Left kidney (tissue), 1 donor: ENCODE measurements at regions not wholly inside any gene's neighbourhood (a gene's known extent, or its start where the extent isn't known, plus 50 kb on each side); places are given as distances from the start of the nearest gene placed in this dataset.

Experiments used
- DNase-seq: peaks from one replicate; pipeline ENCODE4 v3.0.0-alpha.2; 2013

DNA sequence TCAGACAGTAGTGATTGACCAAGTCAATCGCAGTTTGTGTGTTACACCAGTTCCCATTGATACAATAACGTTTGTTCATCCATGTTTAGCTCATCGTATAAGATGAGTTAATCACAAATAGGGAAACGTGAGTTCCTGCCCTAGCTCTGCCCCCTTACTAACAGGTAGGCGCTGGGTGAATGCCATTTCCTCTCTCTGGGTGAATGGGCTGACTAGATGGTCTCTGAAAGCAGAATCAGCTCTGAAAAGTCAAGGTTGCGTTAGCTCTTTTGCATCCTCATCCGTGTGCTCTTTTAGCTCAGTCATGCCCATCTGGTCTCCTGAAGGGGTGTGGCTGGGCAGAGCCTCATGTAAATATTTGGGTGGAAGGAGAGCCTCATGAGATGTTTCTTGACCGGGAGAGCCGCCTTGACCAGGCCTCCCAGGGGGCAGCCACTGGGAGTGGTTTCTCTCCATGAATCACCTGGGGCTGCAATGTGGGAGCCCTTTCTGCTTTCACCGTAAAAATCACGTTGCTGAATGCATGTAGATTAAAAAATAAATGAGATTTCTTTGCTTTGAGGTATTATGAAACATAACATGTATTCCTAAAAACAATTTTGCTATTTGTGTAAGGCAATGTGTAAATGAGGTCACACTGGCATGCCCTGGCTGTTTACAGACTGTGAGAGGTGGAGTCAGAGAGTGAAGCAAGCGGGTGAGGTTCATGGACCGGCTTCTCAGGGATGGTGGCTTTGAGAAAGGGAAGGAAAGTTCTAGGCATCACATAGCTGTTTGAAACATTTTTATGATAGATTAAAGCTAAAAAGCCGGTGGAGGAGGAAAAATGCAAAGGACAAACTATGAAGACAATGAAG lies 108.4 kb upstream of the RASGRP1 start:
- DNase-seq, result no peak

GRCh38 chr15:38674448-38674847 lies 109.8 kb upstream of the RASGRP1 start:
- DNase-seq, result no peak

DNA sequence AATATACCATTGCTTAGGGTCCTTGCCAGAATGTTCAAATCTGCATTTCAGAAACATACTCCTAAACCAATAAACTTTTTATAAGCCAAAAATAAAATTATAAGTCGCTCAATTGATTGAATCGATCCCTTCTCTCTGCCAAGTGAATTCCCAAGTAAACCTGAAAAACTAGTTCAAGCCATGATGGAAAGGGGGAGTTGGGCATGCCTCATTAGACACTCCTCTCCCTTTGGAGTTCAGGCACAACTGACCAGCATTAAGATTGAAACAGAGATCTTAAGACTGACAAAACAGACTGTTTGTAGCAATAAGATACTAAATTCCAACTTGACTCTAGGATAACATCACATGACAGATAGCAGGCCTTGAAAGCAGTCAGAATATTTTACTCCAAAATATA lies 113.7 kb upstream of the RASGRP1 start:
- no peak for DNase-seq

DNA sequence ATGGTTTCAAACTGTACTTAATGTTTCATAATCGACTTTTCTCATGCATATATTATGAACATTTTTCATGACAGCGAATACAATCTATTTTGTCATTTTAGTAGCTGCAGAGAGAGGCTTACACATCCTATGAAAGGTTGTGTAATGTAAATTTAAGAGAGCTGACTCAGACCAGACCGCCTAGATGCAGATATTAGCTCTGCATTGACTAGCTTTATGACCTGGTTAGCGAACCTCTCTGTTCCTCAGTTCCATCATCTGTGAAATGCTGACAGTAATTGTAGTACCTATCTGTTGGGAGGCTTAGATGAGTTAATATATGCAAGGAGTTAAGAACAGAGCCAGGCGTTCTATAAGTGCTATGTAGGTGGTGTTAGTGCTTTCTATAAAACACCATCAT lies 116.2 kb upstream of the RASGRP1 start:
- no peak for DNase-seq

DNA sequence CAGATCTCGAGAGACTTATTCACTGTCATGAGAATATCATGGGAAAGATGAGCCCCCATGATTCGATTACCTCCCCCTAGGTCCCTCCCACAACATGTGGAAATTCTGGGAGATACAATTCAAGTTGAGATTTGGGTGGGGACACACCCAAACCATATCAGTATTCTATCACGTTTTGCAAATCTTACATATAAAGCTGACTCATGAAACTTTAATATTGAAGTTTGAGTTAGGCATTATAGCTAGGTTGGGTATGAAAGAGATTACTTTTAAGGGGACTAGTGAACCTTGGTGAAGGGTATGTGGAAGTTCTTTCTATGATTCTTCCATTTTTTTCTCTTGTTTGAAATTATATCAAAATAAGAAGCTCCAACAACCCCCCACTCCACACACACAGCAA lies 117.7 kb upstream of the RASGRP1 start:
- no peak for DNase-seq

- DNase-seq, result no peak
Observed at GRCh38 chr15:38682861-38683260, 118.2 kb upstream of the RASGRP1 start.

DNA sequence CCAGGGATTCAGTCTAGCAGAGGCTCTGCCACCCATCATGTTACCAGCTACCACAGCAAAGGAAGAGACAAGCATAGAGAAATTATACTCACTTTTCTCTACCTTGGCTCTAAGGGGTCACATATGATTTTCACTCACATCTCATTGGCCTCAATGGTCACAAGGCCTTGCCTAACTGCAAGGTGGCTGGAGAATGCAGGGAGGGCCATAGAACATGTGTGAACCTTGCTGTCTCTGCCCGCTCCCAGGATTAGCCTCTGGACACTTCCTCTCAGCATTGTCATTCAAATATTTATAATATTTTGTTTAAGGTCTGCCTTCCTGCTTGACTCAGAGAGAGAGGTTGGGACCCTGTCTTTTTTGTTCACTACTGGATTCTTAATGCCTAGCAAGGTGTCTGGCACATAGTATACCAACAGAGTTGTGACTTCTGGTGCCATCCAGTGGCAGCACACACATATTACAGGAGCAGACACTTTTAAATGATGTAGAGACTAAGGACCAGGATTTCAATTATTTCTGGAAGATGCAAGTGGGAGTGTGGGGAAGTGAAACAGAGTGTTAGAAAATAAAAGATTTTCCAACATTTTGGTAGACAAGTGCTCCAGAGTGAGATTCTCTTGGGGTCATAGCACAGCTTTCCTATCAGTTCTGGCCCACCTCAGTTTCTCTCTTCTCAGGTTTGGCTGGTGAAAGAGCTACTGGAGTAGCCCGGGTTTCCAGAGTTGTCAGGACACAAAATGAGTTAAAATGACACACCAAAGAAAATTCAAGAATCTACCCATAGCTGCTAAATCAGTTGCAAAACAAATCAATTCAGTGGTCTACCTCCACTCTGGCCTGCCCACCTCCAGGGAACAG lies 119.0 kb upstream of the RASGRP1 start:
- DNase-seq, result peak; percentile 55

DNA sequence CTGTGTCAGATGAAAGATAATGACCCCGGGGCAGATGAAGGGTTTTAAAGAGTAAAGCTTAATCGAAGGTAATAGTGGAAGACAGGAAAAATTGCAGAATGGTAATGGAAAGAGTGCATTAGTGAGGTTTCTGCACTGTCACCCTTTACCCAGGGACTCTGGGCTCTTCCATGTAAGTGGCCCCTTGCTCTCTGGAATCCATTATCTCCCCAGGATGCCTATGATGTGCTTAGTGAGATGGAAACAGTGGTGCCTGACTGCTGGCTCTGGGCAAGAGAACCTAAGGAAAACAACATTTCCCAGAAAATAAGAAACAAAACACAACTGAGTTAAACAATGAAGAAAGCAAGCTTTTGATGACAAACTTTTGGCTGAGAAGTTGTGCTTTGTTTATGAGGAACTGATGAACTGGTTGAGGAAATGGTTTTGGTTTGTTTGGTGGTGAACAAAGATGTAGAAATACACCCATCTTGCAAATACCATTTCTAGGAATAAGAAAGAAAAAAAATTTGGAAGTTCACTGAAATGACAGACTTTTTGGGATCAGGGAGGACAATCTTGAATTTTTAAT lies 119.9 kb upstream of the RASGRP1 start:
- no peak for DNase-seq

- no peak for DNase-seq
Observed at GRCh38 chr15:38685686-38686339, 121.2 kb upstream of the RASGRP1 start.

- DNase-seq, result no peak
Observed at GRCh38 chr15:38687340-38687739, 122.7 kb upstream of the RASGRP1 start.

GRCh38 chr15:38687775-38688495 lies 123.3 kb upstream of the RASGRP1 start:
- no peak for DNase-seq

DNA sequence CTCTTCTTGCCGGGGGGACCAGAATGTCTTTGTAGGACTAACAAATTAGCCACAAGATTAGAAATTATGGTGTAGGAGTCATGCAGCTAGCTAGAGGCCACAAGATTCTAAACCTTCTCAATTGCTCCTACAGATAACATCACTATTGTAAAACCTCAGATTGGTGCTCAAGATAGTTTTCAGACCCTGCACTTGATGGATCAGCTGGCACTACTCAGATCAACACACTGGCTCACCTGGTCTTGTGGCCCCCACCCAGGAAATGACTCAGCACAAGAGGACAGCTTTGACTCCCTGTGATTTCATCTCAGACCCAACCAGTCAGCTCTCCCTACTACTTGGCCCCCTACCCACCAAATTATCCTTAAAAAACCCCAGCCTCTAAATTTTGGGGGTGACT lies 124.1 kb upstream of the RASGRP1 start:
- no peak for DNase-seq

DNA sequence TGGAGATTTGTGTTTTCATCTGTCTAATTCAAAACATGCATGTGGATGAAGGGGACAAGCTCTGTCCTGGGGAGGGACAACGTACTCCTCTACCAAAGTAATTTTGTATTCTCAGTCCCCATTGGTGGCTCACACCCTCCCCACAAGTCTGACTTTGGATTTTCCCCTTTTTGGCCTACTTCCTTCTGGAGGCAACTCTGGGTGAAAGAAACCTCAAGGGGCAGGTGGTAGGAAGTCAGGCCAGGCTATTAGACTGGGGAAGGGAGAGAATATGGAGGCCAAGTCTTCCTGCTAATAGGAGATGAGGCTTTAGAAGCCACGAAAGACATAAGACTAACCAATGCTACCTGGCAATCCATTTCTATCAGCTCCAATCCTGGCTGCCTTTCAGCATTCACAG lies 124.9 kb upstream of the RASGRP1 start:
- DNase-seq, result no peak

DNA sequence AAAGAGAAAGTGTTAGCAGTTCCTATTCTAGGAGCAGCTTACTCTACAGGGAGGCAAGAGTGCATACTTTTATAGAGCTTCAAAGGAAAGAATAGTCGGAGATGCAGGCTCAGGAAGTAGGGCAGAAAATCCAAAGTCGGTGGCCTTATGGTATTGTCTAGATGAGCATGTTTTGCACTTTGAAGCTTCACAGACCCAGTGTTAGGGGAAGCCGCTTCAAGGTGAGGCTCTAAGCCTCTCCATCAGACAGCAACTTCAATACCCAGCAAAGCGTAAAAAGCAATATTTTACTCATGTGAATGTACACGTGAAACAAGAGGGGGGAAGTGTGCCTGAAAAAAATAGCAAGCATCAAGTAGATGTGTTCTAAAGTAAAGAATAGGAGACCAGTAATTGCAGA lies 125.6 kb upstream of the RASGRP1 start:
- no peak for DNase-seq

DNA sequence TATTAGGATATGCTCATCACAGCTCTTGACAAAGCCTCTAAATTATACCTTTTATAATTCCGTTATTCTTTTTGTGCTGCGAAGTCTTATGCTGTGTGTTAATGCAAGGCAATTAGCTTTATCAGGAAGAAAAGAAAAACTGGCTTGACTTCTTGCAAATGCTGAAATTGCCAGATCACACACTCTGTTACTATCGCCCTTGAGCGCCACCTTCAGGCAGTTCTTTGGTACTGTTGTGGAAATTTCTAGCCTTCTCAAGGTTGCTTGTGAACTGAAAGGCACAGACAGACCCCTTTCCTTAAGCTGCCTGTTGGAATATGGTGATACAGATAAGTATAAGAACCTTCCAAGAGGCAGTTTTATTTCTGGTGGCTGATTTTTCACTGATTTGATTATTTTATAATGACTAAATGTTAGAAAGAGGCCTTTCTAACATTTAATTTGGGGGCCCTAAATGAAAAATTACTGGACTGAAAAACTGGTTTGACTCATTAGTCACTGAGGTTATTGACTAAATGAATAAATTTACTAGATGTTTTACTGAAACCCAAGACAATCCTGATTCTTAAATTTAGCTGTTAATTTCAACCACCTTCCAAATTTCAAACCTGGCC lies 126.2 kb upstream of the RASGRP1 start:
- peak; percentile 85 for DNase-seq

GRCh38 chr15:38691377-38691776 lies 126.8 kb upstream of the RASGRP1 start:
- DNase-seq, result no peak

GRCh38 chr15:38691965-38692788 lies 127.6 kb upstream of the RASGRP1 start:
- no peak for DNase-seq

GRCh38 chr15:38692789-38693062 lies 128.1 kb upstream of the RASGRP1 start:
- no peak for DNase-seq

- no peak for DNase-seq
Observed at GRCh38 chr15:38695249-38696108, 130.9 kb upstream of the RASGRP1 start.
